NCI-H146 treated with DMSO at 0.1 percent for 48 hours (cell line): ENCODE measurements at regions not wholly inside any gene's neighbourhood (a gene's known extent, or its start where the extent isn't known, plus 50 kb on each side); places are given as distances from the start of the nearest gene placed in this dataset.

Experiments
- DNase-seq: peaks from one replicate; lab custom pipeline; 2025; ENCODE audit not compliant: unreplicated experiment; lab: John Stamatoyannopoulos, UW

DNA sequence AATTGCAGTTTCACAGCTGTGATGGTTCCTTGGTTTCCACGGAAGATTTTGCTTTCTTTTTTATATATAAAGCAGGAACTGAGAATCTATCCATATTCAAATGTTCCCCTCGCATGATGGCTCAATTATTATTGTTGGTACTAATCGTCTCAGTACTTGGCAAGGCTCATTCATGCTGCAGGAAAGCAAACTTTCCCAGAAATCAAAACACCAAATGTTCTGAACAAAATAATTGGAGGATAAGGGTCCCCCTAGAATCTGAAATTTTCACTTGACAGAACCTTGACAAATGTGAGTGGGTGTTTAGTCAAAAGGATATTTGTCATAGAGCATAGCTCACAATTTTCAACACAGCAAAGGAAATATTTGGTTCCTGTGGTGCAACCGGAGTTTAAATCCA lies 1598.6 kb upstream of the PCDH7 start:
- DNase-seq = no peak

DNA sequence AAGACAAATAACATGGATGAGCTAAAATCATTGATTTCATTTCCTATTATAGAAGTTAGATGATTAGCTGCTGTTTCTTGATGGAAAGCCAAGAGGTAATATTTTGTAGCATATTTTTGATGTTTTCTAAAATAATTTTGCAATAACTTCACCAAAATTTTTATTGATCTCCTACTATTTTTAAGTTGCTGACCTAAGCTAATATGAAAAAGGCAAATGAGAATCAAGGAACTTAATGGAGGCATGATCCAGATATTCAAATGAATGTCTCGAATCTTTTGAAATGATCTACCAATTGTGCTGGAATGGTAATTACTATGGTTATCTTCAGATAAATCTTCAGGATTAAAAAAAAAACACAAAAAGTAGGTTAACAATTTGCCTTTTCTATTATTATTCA lies 1591.4 kb upstream of the PCDH7 start:
- no peak for DNase-seq

DNA sequence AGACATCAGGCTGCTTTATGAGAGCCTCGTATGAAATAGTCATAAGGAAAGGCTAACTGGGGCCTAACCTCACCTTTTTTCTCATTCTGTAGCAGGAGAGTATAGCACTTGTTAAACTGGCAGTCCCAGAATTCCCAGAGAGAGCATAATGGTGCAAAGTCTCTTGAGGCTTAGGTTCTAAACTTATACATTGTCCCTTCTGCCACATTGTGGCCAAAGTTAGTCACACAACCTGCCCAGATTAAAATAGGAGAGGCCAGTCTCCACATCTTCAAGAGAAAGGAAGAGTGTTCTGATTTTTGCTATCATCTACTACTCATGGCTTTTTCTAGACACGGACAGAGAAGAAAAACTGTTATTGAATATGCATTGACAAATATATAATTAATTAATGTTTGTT lies 1588.9 kb upstream of the PCDH7 start:
- no peak for DNase-seq

DNA sequence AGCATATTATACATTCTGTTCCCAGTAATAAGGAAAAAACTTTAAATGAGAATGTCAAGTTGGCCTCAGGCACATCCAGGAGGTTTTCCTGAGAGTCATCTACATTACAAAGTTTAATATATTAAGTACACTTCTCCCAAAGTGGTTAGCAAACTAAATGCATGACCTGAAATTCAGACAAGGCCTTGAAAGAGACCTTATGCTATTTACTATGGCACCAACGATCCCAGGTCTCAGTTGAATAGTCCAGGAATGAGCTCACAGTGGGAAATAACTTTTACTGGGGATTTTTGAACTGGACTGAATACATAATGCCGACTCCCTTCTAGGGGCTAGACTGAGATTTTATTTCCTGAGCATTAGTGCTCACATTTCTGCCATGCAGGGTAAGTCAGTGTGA lies 1577.5 kb upstream of the PCDH7 start:
- DNase-seq = no peak

DNA sequence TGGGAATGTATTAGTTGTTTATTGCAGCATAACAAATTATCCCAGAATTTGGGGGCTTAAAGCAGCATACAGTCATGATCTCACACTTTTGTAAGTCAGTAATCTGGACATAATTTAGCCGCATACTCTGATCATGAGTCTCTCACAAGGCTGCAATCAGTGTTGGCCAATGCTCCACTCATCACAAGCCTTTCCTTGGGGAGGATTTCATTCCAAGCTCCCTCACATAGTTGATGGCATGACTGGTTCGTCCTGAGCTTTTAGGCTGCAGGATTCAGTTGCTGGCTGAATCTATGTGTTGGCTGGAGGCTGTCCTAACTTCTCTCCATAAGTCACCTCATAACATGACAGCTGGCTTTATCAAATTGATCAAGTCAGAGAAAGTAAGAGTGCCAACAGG lies 1568.6 kb upstream of the PCDH7 start:
- no peak for DNase-seq

DNA sequence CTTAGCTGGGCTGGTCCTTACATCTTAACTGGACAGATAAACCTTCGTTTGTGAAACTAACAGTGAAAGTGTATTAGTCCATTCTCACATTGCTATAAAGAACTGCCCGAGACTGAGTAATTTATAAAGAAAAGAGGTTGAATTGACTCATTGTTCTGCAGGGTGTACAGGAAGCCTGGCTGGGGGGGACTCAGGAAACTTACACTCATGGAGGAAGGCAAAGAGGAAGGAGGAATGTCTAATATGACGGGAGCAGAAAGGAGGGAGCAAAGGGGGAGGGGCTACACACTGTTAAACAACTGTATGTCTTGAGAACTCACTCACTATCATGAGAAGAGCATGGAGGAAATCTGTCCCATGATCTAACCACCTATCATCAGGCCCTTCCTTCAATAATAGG lies 1566.5 kb upstream of the PCDH7 start:
- DNase-seq = no peak

DNA sequence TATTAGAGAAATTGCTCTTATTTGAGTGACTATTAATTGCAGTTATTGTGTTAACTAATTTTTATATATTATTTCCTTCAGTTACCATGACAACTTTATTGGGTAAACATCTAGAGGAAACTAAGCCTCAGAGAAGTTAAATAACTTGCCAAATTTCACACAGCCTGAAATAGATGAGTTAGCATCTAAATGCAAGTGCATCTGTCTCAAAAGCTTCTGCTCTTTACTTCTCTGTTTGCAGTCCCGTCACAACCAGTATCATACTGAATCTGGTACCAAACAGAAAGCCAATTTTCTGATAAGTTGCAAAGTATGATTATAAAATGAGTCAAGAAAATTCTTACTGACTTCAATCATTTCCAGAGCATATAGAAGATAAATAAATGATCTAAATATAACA lies 1544.9 kb upstream of the PCDH7 start:
- no peak for DNase-seq

DNA sequence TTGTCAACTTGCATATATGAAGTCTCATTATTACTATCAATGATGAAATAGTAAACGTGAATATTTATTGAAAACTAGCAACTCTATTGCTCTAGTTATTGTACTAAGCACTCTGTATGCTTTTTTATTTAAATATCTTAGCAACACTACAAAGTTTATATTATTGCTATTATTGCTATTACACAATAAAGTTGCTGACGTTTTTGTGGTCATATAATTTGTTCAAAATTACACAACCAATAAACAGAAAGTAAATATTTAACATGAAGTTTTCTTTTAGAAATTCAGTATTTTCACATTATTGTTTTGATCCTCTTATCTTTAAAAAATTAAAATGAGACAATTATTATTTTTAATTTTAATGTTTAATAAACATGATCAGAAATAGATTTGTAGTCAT lies 1521.1 kb upstream of the PCDH7 start:
- no peak for DNase-seq

DNA sequence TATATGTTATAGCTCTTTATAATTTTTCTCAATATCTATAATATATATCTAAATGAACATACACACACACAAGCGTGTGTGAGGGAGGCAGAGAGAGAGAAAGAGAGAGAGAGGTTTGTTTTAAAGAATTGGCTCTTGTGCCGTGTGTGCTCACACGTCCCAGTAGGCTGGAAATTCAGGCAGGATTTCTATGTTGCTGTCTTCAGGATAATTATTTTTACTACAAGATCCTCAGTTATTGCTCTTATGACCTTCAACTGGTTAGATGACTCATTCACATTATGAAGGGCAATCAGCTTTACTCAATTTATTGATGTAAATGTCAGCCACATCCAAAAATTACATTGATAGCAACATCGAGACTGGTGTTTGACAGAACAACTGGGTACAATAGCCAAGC lies 1520.7 kb upstream of the PCDH7 start:
- no peak for DNase-seq

DNA sequence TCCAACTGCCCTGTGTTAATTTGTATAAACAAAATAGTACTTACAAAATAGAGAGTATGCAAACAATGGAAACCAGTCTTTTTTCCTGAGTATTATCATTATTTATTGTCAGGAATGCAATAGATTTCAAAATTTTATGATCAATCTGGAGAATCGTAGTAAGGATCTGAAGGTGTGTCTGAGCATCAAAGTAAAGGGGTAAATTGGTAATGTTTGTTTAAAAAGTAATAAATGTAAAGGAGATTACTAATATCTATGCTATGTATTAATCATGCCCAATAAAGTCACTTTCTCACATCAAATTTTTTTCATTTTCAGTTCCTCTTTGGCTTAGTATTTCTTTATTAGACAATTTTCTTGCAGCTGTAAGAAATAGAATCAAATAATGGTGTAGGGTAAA lies 1507.1 kb upstream of the PCDH7 start:
- no peak for DNase-seq

DNA sequence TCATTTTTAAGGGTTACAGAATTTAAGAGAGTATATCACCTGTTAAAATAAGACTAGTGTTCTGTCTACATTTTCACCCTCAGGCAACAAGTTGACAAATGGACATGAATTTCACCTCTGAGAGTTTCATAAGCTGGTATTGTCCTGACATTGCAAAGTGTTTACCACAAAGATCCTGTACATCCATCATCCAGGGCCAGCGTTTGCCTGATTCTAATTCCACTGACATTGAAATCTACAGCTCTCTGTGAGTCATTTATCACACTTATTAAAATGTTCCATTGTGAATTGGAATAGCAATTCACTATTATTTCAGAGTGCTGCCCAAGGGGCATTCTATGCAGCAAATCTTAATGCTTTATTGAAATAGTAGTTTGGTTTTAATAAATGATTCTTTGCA lies 1499.4 kb upstream of the PCDH7 start:
- DNase-seq = no peak

DNA sequence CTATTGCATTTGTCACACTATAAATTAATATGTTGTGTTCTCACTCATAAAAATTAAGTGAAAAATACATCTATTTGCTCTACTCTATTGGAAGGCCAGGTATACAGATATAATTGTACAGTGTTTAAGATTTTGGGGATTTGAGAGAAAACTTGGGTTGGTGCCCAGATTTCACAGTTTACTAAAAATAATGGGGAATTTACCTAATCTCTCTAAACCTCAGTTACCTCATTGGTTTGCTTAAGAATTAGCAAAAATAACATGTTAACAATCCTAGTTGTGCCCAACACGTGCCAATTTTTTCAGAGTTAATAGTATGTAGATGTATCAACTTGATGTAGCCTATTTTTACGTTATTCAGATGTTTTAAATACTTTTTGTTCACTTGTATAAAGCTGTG lies 1495.3 kb upstream of the PCDH7 start:
- DNase-seq = no peak

DNA sequence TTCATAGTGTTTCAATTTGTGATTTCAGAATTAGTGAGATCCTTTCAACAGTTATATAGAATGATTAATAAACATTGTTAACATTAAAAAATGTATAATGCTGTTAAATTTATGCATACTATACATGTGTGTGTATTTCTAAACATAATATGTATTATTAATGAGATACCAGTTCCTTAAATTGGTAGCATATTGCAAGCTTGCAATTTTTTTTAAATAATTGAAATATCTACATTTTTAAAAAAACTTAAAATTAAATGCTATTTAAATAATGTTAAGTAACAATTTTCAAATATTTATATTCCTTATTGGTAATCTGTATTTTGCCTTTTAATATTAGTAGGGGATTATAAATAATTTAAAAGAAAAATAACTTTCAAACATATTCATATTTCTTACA lies 1479.5 kb upstream of the PCDH7 start:
- DNase-seq = no peak

DNA sequence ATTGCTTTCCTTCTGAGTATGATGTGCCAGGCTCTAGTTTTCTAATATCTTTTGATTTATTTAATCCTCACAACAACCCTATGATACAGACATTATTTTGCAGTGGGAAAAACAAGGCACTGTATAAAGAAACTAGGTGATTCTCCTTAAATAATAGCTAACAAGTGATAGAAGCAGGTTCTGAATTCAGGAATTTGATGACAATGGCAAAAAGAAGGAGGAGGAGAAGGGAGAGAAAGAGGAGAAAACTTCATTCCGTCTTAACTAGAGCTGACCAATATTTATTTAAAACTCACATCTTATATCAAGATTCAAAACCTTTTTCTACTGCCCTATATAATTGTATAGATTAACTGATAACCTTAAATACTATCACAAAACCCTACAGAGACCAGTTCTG lies 1477.1 kb upstream of the PCDH7 start:
- DNase-seq = no peak

DNA sequence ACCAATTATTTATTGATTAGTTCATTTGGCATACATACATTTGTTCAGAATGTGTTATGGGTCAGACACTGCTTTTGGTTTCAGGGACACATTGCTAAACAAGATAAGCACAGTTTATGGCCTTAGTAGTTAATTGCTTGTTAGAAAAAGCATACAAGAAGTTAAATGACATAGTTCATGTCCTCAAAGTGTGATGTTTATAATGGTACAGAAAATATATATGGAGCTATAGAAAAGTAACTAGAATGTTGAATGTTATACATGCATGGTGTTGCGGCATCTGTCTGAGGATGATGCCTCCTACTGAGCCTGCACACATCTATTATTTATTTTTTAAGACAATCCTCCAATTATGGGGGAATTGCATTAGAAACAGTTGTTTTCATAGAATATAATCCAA lies 1476.3 kb upstream of the PCDH7 start:
- no peak for DNase-seq

DNA sequence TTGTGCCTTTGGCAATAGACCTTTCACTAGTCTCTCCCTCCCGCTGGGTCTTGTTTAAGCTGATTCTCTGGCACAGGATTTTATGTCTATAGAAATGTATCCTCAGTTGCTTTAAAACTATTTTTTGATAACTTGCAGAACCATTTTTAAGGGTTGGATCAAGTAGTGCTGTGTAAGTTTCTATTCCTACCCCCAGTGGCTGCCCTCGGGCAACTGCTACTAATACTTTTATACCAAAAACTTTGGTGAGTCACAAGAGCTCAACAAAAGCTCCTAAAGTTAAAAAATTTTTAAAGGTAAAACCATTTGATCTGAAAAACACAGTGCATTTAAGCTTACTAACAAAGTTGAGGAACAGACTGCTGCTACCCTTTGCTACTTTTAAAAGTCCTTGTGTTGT lies 1460.6 kb upstream of the PCDH7 start:
- DNase-seq = no peak

DNA sequence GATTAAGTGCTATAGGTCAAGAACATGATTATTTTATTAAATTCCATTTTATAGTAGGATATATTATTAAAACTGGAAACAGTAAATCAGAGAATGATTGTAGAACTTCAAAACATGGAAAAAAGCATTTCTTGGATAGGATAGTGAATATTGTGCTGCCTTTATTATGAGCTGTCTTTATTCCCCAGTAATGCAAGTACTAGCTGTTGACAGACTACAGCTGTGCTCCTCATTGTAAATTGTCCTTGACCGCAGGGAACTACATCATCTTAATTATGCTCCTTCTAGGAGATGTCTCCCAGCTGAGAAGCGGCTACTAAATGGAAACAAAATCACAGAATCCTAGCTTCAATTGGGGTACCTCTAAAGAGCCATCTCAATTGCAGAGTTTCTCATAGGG lies 1457.2 kb upstream of the PCDH7 start:
- no peak for DNase-seq

DNA sequence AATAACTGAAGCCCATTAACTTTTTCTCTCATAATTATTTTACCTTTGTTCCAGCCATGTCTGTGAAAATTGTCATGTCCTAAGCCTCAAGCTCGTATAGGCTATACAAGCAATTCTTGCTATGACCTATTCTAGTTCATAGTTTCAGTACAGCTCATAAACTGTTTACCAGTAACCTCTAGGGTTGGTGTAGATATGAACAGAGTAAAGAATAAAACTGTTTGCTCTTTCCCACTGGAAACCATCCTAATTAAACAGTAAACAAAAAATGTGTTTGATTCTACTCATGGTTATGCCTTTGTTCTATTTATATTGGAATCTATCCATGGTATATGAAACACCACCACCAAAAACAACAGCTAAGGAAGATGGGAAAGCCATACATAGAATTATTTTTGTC lies 1444.0 kb upstream of the PCDH7 start:
- DNase-seq = no peak

DNA sequence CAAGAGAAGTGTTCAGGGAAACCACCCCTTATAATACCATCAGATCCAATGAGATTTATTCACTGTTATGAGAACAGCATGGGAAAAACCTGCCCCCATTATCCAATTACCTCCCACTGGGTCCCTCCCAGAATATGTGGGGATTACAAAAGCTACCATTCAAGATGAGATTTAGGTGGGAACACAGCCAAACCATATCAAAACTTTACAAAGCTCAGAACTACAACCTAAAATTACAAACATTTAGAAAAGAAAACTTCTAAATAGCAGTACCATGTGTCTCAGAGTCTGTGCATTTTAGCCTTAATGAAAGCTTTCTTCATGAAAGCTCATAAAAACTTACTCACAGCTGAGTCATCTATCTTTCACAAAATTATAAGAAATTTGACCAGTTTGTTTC lies 1442.8 kb upstream of the PCDH7 start:
- DNase-seq = no peak

DNA sequence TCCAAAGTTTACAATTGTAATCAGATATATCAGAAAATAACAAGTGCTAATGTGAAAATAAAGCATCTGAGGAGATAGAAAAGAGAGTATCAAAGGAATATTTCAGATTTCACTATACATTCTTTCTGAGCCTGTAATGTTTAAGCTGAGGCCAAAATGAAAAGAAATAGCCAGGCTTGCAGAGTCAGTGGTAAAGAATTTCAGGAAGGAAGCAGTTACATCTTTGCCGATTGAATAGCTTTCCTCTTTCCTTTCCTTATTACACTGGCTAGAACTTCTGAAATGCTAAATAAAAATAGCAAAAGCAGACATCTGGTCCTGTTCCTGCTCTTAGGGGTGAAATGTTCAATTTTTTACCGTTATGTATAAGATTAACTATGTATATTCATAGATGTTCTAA lies 1441.6 kb upstream of the PCDH7 start:
- no peak for DNase-seq

DNA sequence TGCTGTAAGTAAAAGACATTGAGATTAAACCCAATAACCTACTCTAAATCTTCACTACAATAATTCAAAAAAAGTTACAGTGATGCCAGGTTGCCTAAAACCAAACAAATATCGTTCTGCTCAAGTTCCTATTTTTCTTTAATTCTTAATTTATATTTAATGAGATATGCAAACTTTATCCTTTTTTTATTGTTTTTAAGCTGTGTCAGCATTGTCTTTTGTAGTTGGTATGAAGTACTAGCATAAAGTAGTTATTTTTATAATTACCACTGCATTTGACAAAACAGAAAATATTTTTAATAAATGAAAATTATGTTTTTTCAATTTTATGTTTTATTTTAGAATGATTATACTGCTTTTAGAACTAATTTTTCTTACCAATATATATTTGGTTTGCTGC lies 1431.1 kb upstream of the PCDH7 start:
- DNase-seq = no peak

DNA sequence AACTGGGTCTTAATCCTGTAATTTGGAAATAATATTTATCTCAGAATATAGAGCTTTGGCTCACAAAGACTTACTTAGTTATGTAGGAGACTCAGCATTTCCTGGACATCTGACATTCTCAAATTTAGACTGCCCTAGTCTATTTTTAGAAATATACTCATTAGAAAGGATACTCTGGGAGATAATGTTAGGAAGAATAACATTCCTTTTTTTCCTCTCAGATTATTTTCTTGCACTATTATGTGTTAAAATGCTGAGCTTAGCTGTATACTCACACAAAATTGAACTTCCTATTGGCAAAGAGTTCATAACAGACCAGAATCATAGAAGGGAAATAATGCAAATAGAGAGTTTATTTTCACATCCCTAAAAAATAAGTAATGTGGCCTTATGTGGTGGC lies 1424.9 kb upstream of the PCDH7 start:
- no peak for DNase-seq

DNA sequence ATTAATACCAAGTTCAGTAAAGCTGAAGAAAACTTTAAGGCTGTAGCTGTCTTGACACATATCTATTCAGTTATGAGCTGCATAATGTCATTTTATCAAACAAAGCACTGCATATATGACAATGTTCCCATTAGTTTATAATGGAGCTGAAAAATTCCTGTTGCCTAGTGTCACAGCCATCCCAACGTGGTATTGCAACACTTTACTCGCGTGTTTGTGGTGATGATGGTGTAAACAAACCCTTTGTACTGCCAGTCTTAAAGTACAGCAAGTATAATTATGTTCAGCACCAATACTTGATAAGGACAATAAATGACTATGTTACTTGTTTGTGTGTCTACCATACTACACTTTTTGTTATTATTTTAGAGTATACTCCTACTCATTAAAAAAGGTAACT lies 1415.6 kb upstream of the PCDH7 start:
- no peak for DNase-seq

DNA sequence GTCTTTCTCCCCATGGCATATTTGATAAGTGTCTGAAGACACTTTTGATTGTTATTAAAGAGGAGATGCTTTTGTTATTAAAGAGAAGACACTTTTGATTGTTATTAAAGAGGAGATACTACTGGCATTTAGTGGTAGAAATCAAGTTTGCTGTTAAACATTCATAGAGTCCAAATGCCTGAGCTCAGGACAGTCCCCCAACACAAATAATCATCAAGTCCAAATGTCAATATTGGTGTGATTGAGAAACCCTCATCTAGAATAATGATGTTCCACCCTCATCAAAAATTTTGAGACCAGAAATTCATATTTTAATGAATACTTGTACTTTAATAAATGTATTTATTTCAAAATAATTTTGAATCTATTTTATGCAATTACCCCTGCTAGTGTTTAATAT lies 1412.9 kb upstream of the PCDH7 start:
- DNase-seq = no peak
